IMR-90 (cell line): ENCODE measurements at regions not wholly inside any gene's neighbourhood (a gene's known extent, or its start where the extent isn't known, plus 50 kb on each side); places are given as distances from the start of the nearest gene placed in this dataset.

Experiments used
- ATAC-seq: fragments of 200-7000 bp; cut with Tn5 transposase; 2 replicates; pipeline ENCODE4 v1.9.1; 2020; ENCODE audit warnings: low read depth, mild to moderate bottlenecking, moderate library complexity
- BruUV-seq: library from RNA; stranded (reverse); fragments of 400-500 nt; replicated peaks from 2 replicates; lab custom pipeline; 2021; lab: Mats Ljungman, UMichigan
- CTCF ChIA-PET: fragments of 300-600 bp; formaldehyde crosslinking; extraction: SDS; loops from one replicate; lab custom pipeline; 2021; ENCODE audit warnings: antibody characterized with exemption; lab: Yijun Ruan, JAX
- POLR2A ChIA-PET: fragments of 300-600 bp; sonication (Branson Sonifier 250); formaldehyde crosslinking; loops from one replicate; lab custom pipeline; 2022; ENCODE audit warnings: antibody characterized with exemption; ENCODE audit not compliant: unreplicated experiment; lab: Charles Lee
- DNase-seq: peaks from one replicate; pipeline ENCODE4 v3.0.0; 2013
- H2AFZ ChIP-seq: replicated peaks from 2 replicates; pipeline ENCODE3; 2013; ENCODE audit warnings: low read length, mild to moderate bottlenecking; ENCODE audit not compliant: poor library complexity
- H2AK5ac ChIP-seq: 2 replicates; pipeline ENCODE4 v1.6.1; 2013; ENCODE audit warnings: low read depth, low read length, inconsistent platforms
- H2AK9ac ChIP-seq: replicated peaks from 2 replicates; pipeline ENCODE3; 2013; ENCODE audit warnings: mild to moderate bottlenecking, low read depth, low read length, moderate library complexity; ENCODE audit not compliant: poor library complexity
- H2BK120ac ChIP-seq: 2 replicates; pipeline ENCODE4 v1.6.1; 2013; ENCODE audit warnings: low read depth, low read length, inconsistent platforms
- H2BK15ac ChIP-seq: 3 replicates; pipeline ENCODE4 v1.6.1; 2013; ENCODE audit warnings: low read depth, low read length, inconsistent platforms
- H2BK20ac ChIP-seq: 2 replicates; pipeline ENCODE4 v1.6.1; 2013; ENCODE audit warnings: low read depth, mild to moderate bottlenecking, inconsistent platforms, low read length, moderate library complexity
- H2BK5ac ChIP-seq: 2 replicates; pipeline ENCODE4 v1.6.1; 2013; ENCODE audit warnings: mild to moderate bottlenecking, low read depth, low read length, inconsistent platforms; ENCODE audit not compliant: poor library complexity, severe bottlenecking
- H3K14ac ChIP-seq: replicated peaks from 2 replicates; pipeline ENCODE4 v1.6.1; 2013; ENCODE audit warnings: low read depth, low read length, inconsistent platforms
- H3K18ac ChIP-seq: 2 replicates; pipeline ENCODE4 v1.6.1; 2013; ENCODE audit warnings: low read depth, low read length, control low read depth
- H3K23ac ChIP-seq: 2 replicates; pipeline ENCODE4 v1.6.1; 2013; ENCODE audit warnings: low read depth, low read length, inconsistent platforms
- H3K27ac ChIP-seq: 2 replicates; pipeline ENCODE4 v1.5.1; 2013; ENCODE audit warnings: mild to moderate bottlenecking, control low read depth, low read length; ENCODE audit not compliant: insufficient read depth
- H3K27me3 ChIP-seq: 2 replicates; pipeline ENCODE4 v1.6.1; 2013; ENCODE audit warnings: low read length; ENCODE audit not compliant: control insufficient read depth, insufficient read depth
- H3K36me3 ChIP-seq: 2 replicates; pipeline ENCODE4 v1.6.1; 2013; ENCODE audit warnings: low read length, mixed read lengths; ENCODE audit not compliant: control insufficient read depth, insufficient read depth
- H3K4ac ChIP-seq: 2 replicates; pipeline ENCODE4 v1.6.1; 2013; ENCODE audit warnings: low read depth, low read length, inconsistent platforms
- H3K4me1 ChIP-seq: 2 replicates; pipeline ENCODE4 v1.6.1; 2013; ENCODE audit warnings: low read length, mixed read lengths; ENCODE audit not compliant: control insufficient read depth, insufficient read depth
- H3K4me2 ChIP-seq: 2 replicates; pipeline ENCODE4 v1.6.1; 2013; ENCODE audit warnings: low read depth, mild to moderate bottlenecking, control low read depth, low read length, moderate library complexity
- H3K4me3 ChIP-seq: 2 replicates; pipeline ENCODE4 v1.5.1; 2013; ENCODE audit warnings: low read depth, mild to moderate bottlenecking, control low read depth, low read length, moderate library complexity; ENCODE audit not compliant: insufficient read depth
- H3K56ac ChIP-seq: 2 replicates; pipeline ENCODE4 v1.6.1; 2013; ENCODE audit warnings: low read length, inconsistent platforms; ENCODE audit not compliant: insufficient read depth; ENCODE audit errors: extremely low read depth
- H3K79me1 ChIP-seq, 2 experiments: 2 replicates each; pipeline ENCODE4 v1.6.1; 2013; ENCODE audit warnings: low read length in 2 of 2, inconsistent platforms in 1 of 2, low read depth in 1 of 2
- H3K9ac ChIP-seq: 2 replicates; pipeline ENCODE4 v1.6.1; 2013; ENCODE audit warnings: low read depth, low read length, control low read depth
- H3K9me1 ChIP-seq: 2 replicates; pipeline ENCODE4 v1.6.1; 2013; ENCODE audit warnings: low read length, inconsistent platforms; ENCODE audit not compliant: insufficient read depth
- H3K9me3 ChIP-seq: 2 replicates; pipeline ENCODE4 v1.6.1; 2013; ENCODE audit warnings: low read length; ENCODE audit not compliant: control insufficient read depth, insufficient read depth
- H4K20me1 ChIP-seq: 2 replicates; pipeline ENCODE4 v1.6.1; 2013; ENCODE audit warnings: low read length, inconsistent platforms; ENCODE audit not compliant: insufficient read depth
- H4K5ac ChIP-seq: 2 replicates; pipeline ENCODE4 v1.6.1; 2013; ENCODE audit warnings: mild to moderate bottlenecking, low read depth, low read length, control low read depth
- H4K8ac ChIP-seq, 2 experiments: 2 replicates each; pipeline ENCODE4 v1.6.1; 2013; ENCODE audit warnings: low read depth in 2 of 2, low read length in 2 of 2, control low read depth in 1 of 2, inconsistent platforms in 1 of 2
- H4K91ac ChIP-seq: 2 replicates; pipeline ENCODE4 v1.6.1; 2013; ENCODE audit warnings: low read depth, low read length, inconsistent platforms; ENCODE audit not compliant: insufficient read depth
- BHLHE40 ChIP-seq: fragments of 150-350 bp; IDR thresholded peaks from 2 replicates; pipeline ENCODE4 v1.6.1; 2016; ENCODE audit warnings: mild to moderate bottlenecking, low read depth, low read length
- CEBPB ChIP-seq: IDR thresholded peaks from 2 replicates; pipeline ENCODE4 v1.6.1; 2012; ENCODE audit warnings: low read depth, low read length, improper control_type of control experiment
- CHD1 ChIP-seq: IDR thresholded peaks from 2 replicates; pipeline ENCODE4 v1.6.1; 2012; ENCODE audit warnings: low read depth, low read length, improper control_type of control experiment
- FOS ChIP-seq: fragments of 150-350 bp; IDR thresholded peaks from 2 replicates; pipeline ENCODE4 v1.6.1; 2016; ENCODE audit warnings: low read depth, low read length
- MAFK ChIP-seq: IDR thresholded peaks from 2 replicates; pipeline ENCODE4 v1.6.1; 2012; ENCODE audit warnings: low read depth, low read length, improper control_type of control experiment
- MAZ ChIP-seq: IDR thresholded peaks from 2 replicates; pipeline ENCODE4 v1.6.1; 2012; ENCODE audit warnings: low read depth, mild to moderate bottlenecking, low read length, improper control_type of control experiment, moderate library complexity, borderline replicate concordance
- MXI1 ChIP-seq: IDR thresholded peaks from 2 replicates; pipeline ENCODE4 v1.6.1; 2012; ENCODE audit warnings: low read depth, mild to moderate bottlenecking, low read length, moderate library complexity, borderline replicate concordance
- NFE2L2 ChIP-seq: fragments of 150-350 bp; IDR thresholded peaks from 2 replicates; pipeline ENCODE4 v1.6.1; 2016; ENCODE audit warnings: low read depth, mild to moderate bottlenecking, low read length
- POLR2A ChIP-seq: IDR thresholded peaks from 2 replicates; pipeline ENCODE4 v1.6.1; 2012; ENCODE audit warnings: mild to moderate bottlenecking, low read depth, low read length
- RAD21 ChIP-seq: IDR thresholded peaks from 2 replicates; pipeline ENCODE4 v1.6.1; 2012; ENCODE audit warnings: low read length, improper control_type of control experiment
- RCOR1 ChIP-seq: IDR thresholded peaks from 2 replicates; pipeline ENCODE4 v1.6.1; 2012; ENCODE audit warnings: mild to moderate bottlenecking, low read length, improper control_type of control experiment; ENCODE audit not compliant: insufficient replicate concordance
- RFX5 ChIP-seq: IDR thresholded peaks from 2 replicates; pipeline ENCODE4 v1.8.0; 2012; ENCODE audit warnings: low read depth, mild to moderate bottlenecking, low read length, moderate library complexity
- SMC3 ChIP-seq: fragments of 150-350 bp; IDR thresholded peaks from 2 replicates; pipeline ENCODE4 v1.6.1; 2016; ENCODE audit warnings: low read depth, mild to moderate bottlenecking, antibody characterized with exemption, low read length, moderate library complexity
- WGBS, 2 experiments: methylation state at CpG; one replicate each; pipeline versions ENCODE4 v1.1.5 to v1.1.7; 2013; ENCODE audit warnings: missing lambda C conversion rate in 2 of 2; ENCODE audit not compliant: insufficient read length in 1 of 2; ENCODE audit errors: extremely low coverage in 2 of 2; 5-methylcytosine and 5-hydroxymethylcytosine counted together
- dilution Hi-C: fragments of 300-500 bp; cut with HindIII; formaldehyde crosslinking; loops from one replicate; pipeline ENCODE4 v1.14.3; 2018; ENCODE audit warnings: low sequenced_read_pairs; ENCODE audit not compliant: unreplicated experiment
- in situ Hi-C: fragments of 300-500 bp; cut with MboI; formaldehyde crosslinking; loops from 3 replicates; pipeline ENCODE4 v1.14.3; 2019; ENCODE audit warnings: low sequenced_read_pairs, inconsistent platforms, mixed read lengths
- intact Hi-C: fragments of 100-400 bp; cut with micrococcal nuclease; formaldehyde crosslinking; loops from 2 replicates; pipeline ENCODE4 v1.10.0; 2022
- TF ChIP-seq, protein P1 (sequence below): fragments of 150-350 bp; IDR thresholded peaks from 2 replicates; pipeline ENCODE4 v1.6.1; 2016; ENCODE audit warnings: low read depth, mild to moderate bottlenecking, low read length, moderate library complexity, borderline replicate concordance
- TF ChIP-seq, protein P2 (sequence below): fragments of 150-350 bp; IDR thresholded peaks from 2 replicates; pipeline ENCODE4 v1.6.1; 2017; ENCODE audit warnings: mild to moderate bottlenecking, antibody characterized with exemption, low read length, low read depth
- TF ChIP-seq, protein P3 (sequence below): conservative IDR thresholded peaks from 2 replicates; pipeline ENCODE4 v1.5.1; 2012; ENCODE audit warnings: mild to moderate bottlenecking, low read depth, low read length, improper control_type of control experiment

DNA sequence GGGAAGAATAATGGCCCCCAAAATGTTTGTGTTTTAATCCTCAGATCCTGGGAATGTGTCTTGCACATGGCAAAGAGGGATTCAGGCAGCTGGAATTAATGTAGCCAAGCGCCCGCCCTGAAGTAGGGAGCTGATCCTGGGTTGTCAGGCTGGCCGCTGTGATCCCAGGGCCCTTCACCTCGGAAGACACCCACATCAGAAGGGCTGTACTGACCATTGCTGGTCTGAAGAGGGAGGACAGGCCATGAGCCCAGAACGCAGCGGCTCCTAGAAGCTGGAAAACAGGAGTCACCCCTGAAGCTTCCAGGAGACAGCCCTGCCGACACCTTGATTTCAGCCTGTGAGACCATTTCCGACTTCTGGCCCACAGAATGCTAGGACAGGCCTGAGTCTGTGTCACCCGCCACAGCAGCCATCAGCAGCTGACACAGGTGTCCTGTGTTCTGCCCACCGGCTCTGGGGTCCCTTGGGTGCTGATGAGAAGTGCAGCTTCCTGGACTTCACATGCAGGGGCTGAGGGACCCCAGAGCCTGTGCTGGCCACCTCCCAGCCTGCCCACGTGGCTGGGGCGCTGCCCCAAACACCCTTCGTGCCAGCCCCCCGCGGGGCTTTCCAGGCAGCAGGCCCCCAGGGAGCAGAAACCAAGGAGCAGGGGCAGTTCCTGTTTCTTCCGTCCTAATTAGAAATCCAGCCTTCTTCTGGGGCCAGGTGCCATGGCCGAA is 86.3 kb downstream of the ERMARD start:
- no peak overlapping the region for H2BK120ac ChIP-seq
- no peak overlapping the region for H3K23ac ChIP-seq
- no peak overlapping the region for H4K8ac ChIP-seq
- TF ChIP-seq FOS (no peak), RCOR1 (no peak), MAZ (no peak), CHD1 (no peak), RFX5 (no peak), SMC3 (no peak), RAD21 (no peak), POLR2A (no peak), CEBPB (no peak), BHLHE40 (no peak), NFE2L2 (no peak), MAFK (no peak), MXI1 (no peak)
- TF ChIP-seq, protein P1, sequence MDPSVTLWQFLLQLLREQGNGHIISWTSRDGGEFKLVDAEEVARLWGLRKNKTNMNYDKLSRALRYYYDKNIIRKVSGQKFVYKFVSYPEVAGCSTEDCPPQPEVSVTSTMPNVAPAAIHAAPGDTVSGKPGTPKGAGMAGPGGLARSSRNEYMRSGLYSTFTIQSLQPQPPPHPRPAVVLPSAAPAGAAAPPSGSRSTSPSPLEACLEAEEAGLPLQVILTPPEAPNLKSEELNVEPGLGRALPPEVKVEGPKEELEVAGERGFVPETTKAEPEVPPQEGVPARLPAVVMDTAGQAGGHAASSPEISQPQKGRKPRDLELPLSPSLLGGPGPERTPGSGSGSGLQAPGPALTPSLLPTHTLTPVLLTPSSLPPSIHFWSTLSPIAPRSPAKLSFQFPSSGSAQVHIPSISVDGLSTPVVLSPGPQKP, result no peak
- TF ChIP-seq, protein P2, sequence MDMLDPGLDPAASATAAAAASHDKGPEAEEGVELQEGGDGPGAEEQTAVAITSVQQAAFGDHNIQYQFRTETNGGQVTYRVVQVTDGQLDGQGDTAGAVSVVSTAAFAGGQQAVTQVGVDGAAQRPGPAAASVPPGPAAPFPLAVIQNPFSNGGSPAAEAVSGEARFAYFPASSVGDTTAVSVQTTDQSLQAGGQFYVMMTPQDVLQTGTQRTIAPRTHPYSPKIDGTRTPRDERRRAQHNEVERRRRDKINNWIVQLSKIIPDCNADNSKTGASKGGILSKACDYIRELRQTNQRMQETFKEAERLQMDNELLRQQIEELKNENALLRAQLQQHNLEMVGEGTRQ, result no peak
- TF ChIP-seq, protein P3, sequence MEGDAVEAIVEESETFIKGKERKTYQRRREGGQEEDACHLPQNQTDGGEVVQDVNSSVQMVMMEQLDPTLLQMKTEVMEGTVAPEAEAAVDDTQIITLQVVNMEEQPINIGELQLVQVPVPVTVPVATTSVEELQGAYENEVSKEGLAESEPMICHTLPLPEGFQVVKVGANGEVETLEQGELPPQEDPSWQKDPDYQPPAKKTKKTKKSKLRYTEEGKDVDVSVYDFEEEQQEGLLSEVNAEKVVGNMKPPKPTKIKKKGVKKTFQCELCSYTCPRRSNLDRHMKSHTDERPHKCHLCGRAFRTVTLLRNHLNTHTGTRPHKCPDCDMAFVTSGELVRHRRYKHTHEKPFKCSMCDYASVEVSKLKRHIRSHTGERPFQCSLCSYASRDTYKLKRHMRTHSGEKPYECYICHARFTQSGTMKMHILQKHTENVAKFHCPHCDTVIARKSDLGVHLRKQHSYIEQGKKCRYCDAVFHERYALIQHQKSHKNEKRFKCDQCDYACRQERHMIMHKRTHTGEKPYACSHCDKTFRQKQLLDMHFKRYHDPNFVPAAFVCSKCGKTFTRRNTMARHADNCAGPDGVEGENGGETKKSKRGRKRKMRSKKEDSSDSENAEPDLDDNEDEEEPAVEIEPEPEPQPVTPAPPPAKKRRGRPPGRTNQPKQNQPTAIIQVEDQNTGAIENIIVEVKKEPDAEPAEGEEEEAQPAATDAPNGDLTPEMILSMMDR, result no peak
- H2AFZ ChIP-seq, result no peak overlapping the region
- no peak overlapping the region for H3K14ac ChIP-seq
- no peak overlapping the region for H3K9ac ChIP-seq
- CTCF ChIA-PET, result no interaction called here
- dilution Hi-C loops (no loop called here), in situ Hi-C loops (no loop called here), intact Hi-C loops (loop anchor here (10.0 kb wide), 1 partner anchor 457 kb away; the partner anchor contains the start of gene DLL1)
- no peak overlapping the region for H3K4me3 ChIP-seq
- no peak overlapping the region for H3K27ac ChIP-seq
- BruUV-seq, result no TSS peak
- H2AK5ac ChIP-seq, result no peak overlapping the region
- ATAC-seq, result no peak
- H3K4ac ChIP-seq, result no peak overlapping the region
- no peaks in the 10 kb centered on the region for H3K36me3 ChIP-seq
- no peak overlapping the region for H2BK20ac ChIP-seq
- no peak overlapping the region for H3K18ac ChIP-seq
- WGBS, 2 experiments, result 70% methylated on average over 7 of the region's 17 CpGs; no CpG with 5 or more reads in 1 of the 2 experiments
- H3K9me1 ChIP-seq, result no peaks in the 10 kb centered on the region
- no peaks in the 10 kb centered on the region for H3K9me3 ChIP-seq
- H3K79me1 ChIP-seq, result no peaks in the 10 kb centered on the region
- H3K4me1 ChIP-seq, result no peaks in the 10 kb centered on the region
- no peak overlapping the region for H2BK5ac ChIP-seq
- no peaks in the 10 kb centered on the region; the same call in 1 of the 2 replicates for H3K27me3 ChIP-seq
- POLR2A ChIA-PET, result no interaction called here
- no peak overlapping the region for H4K5ac ChIP-seq
- H4K91ac ChIP-seq, result no peak overlapping the region
- no peak overlapping the region for H2AK9ac ChIP-seq
- no peak overlapping the region for H3K56ac ChIP-seq
- H3K4me2 ChIP-seq, result no peak overlapping the region
- no peaks in the 10 kb centered on the region for H4K20me1 ChIP-seq
- H2BK15ac ChIP-seq, result no peak overlapping the region
- DNase-seq, result no peak
